GM19239 (cell line): ENCODE measurements at regions not wholly inside any gene's neighbourhood (a gene's known extent, or its start where the extent isn't known, plus 50 kb on each side); places are given as distances from the start of the nearest gene placed in this dataset.
A peak's percentile ranks its signal among the peaks of the same experiment; 100 is the strongest.

Experiments
- DNase-seq: peaks from one replicate; pipeline ENCODE4 v3.0.0; 2011; ENCODE audit warnings: low spot score; ENCODE audit not compliant: insufficient read length
- FAIRE-seq: peaks from 2 replicates; lab custom pipeline; 2011; peaks lifted over from hg19 to GRCh38; lab: Jason Lieb, UNC

DNA sequence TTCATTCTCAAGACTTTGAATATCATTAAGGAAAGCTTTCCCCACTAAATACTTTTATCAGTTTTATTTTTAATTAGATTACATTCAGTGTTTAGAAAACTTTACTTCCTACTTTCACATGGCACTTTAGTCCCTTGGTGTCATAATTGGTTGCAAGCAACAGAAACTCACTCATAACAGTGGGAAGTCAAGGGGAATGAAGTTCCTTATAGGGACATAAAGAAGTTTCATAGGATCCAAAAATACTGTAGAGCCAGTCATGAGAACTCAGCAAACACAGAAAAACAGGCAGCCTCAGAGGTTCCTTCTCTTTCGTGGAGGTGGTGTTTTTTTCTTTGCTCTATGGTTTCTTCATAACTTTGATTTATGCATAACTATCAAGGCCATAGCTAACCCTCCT is 809.0 kb downstream of the BCL11A start:
- FAIRE-seq (no peak), DNase-seq (no peak)

DNA sequence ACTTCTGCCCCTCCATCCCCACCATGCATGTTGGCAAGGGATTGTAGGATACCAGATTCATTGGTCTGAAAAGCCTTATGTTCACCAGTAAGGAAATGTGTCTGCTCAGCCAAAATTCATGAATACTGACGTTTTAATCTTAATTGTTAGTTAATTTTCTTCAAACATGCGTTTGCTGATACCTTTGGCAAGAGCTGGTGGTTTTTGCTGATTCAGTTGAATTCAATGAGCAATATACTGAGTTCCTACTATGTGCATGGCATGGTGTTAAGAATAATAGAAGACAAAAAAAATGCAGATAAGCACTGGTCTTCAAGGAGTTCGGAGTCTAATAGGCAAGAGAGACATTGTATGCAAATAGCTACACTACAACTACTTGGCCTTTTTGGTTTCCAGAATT is 811.6 kb downstream of the BCL11A start:
- DNase-seq (no peak), FAIRE-seq (no peak)

DNA sequence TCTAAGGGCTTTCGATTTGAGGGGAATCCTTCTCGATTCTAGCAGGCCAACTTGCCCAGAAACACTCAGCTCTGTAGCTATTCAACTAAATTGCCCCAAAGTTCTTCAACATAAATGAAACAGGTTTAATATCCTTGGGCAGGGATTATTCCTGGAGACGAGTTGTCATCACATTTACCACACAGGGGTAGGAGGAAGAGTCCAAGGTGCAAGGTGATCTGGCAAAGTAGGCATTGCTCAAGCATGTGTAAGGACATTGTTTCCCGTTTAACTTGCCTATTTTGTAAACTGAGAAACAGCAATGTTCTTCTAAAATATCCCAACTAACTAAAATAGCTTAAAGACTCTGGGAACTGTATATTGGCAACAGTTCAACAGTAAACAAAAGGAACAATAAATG is 814.3 kb downstream of the BCL11A start:
- no peak for DNase-seq
- no peak for FAIRE-seq

DNA sequence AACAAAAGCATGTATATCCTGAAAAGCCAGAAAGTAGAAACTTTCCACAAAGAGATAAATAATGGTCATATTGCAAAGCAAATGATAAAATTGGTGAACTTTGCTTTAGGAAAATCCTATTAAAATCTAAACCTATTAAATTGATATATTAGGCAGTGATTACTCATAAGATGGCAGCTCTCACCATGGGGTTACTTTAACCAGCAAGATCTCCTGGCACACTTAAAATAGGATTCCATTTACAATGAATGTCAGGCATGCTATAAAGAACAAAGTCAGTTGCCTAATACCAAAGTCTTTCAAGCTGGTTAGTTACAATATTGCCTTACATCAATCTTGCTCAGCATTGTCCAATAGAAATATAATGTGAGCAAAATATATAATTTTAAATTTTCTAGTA is 816.2 kb downstream of the BCL11A start:
- no peak for FAIRE-seq
- DNase-seq, result no peak

DNA sequence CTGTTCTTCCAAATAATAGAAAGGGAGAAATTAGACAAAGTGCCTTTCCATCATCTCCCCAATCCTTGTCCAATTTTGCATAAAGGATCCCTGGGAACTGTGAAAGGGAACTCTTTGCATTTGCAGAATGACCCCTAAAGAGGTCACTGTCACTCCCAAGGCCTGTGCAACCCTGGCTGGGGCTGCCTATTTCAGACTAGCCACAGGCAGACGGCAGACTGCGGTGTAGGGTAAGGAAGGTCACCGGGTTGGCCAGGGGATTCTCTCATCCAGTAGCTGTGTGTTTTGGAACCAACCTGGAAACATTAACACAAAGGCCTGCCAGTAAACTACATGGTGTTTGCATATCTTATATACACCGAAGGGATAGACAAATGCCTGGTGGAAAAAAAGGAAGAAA is 818.7 kb downstream of the BCL11A start:
- DNase-seq, result no peak

DNA sequence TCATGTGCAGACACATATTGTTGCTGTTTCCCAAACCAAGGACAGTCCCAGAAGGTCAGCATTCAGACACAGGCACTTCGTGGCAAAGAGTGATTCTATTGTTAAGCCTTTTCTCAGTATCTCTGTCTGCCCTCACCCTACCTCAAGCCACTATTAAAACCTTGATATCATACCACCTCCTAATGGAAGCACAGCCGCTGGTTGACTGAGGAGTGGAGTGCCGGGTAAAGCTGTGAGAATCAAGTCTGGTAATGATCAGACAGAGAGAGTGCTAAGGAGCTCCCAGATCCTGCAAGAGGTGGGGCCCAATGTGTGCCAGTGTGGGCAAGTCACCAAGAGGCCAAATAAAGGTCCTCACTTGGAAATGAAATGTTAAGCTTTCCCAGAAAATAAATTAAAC is 819.5 kb downstream of the BCL11A start:
- DNase-seq, result no peak
- FAIRE-seq, result no peak

More for the DNA sequence above, 818.7 kb downstream of the BCL11A start:
- no peak for FAIRE-seq

DNA sequence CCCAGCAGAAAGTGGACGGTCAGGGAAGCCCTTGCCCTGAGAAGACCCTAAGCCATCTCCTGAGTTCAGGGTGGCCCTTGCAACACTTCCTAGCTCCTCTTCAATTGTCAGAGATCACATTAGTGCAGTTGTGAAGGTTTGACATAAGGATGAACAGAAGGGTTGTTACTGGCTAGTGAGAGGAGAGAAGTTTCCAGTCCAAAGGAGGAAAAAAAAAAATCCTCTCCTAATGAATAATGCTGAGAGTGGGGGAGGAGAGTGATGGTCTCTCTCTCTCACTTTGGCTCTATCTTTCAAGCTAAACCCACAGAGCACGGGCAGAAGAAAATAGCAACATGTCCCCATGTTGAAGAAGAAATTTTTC is 819.9 kb downstream of the BCL11A start:
- FAIRE-seq (no peak), DNase-seq (no peak)

DNA sequence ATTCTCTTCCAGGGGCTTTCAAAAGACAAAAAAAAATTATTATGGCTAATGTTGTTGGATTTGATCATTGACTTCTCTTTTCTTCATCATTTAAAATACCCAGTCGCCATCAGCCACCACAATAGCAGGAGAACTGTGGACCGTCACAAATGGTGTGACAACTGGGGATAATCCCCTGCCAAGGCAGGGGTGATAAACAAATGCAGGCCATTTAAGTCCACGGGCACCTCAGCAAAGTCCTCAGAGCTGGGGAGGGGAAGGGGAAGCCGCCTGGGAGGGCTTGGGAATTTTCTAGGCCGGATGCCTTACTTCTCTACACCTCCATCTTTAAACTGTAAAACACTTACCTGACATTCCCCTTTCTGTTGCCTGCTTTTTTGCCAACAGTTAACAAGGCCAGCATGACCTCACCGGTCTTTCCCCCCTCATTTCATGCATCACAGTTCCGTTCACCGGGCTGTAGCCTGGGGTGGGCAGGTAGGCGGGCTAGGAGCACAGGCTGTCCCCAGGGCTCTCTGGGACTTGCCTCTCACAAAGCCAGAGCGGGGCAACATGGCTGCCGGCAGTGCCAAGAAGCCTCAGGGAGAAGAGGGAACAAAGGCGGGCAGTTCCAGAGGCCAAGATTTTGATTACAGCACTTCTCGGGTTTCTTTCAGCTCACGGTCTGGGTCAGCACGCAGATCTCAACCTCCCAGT is 820.4 kb downstream of the BCL11A start:
- FAIRE-seq, result no peak
- DNase-seq, result no peak

DNA sequence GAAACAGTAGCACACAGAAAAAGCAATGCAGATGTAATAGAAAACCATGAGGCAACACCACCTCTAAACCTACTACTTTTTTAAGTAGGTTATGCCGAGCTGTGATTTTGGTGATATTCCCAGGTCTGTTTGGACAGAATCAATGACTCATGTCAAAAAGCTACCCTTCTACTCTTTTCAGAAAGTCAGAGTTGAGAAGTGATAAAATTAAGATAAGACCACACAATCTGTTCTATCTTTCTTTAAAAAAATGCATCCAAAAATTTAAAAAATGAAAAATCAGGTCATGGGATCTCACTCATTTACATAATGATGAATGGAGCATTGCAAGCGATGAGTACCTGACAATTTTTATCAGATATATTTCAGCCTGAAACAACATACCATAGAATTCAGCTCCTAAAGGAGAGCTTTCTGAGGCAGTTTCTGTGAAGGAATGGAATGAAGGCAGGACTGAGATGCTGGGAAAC is 826.3 kb downstream of the BCL11A start:
- FAIRE-seq (no peak), DNase-seq (no peak)

DNA sequence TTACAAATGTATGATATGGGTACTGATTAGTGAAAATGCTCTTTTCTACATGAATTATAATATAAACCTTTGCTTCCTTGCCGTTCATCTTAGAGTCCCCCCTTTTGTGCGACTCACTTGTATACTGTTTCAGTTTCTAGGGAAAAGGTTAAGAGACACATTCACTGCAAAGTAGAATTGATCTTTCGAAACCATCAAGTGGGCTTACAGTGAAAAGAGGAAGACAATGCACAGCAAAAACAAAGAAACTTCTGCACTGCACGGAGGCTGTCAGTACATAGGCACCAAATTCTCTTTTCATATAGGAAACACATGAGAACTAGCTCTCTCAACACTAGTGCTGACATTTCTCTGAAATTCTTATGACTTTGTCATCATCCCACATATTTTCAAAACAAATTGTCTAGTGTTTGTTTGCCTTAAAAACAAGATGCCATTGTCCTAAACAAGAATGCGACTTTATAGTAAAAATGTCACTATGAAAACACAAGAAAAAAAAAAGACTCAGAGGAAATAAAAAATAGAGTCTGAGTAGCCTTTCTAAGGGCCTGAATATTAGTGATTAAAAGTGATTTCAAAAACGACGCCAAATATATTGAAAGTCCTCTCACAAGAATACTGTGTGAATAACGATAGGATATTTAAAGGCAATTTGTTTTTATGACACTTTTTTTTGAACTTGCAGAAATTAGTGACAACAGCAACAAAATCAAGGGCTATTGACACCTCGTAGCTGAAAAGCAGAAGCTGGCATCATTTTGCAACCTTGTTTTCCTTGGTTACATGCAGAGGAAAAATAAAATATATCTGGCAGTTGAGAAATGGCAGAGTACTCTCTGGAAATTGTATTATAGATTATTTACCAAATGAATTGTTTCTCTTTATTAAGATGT is 827.0 kb downstream of the BCL11A start:
- FAIRE-seq (peak; percentile 53), DNase-seq (no peak)

DNA sequence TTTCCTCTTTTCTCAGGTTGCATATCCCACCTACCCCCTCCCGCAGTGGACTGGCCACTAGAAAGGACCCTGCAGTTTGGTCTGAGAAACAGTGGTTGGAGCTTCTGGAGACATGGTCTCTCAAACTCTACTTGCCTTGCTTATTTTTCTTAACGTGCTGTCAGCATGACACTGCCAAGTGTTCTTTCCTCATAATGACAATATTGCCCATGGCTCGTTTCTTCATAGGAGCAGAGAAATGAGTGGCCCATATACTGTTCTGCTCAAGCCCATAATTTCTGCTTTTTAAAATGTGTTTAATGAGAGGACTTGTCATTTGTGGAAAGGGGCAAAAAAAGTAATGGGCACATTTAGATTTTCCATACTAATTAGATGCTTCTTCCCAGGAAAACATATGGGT is 828.7 kb downstream of the BCL11A start:
- DNase-seq (no peak), FAIRE-seq (no peak)

DNA sequence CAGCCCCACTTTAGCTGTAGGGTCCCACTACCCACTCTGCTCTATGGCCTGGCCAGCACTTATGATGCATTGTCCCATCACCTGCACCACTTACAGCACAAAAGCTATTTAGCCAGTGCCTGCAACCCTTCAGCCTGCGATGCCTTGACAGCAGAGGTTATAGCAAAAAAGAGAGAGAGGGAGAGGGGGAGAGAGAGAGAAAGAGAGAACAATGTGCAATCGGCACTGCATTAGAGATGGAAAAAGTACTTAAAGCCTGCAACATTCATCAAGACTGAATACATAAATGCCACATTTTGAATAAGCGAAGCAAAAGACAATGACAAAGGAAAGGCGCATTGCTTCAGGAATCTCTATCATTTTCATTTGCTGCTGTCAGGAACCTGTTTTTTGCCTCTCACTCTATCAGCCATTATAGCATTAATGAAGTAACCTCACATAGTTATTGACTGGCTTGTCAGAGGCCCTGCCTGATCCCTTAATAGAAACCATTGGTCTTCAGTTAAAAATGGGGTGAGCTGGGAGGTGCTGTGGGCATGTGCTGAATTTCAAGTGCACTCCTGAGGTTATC is 833.1 kb downstream of the BCL11A start:
- no peak for FAIRE-seq
- DNase-seq, result no peak

DNA sequence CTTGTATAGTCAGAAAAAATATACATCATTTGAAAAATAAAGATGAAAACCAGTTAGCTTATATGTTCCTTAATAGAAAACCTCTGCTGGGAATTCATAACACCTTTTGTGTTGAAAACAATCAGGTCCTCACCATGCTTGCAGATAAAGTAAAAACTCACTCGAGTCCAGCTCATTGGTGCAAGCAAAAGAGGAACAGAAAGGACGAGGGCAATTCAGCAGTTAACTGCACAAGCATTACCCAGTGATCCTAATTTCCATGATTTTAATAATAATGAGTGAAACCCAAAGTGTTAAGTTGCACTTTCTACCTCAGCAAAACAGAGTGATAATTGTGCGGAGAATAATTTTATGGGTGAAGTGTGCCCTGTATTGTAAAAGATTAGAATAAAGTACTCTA is 839.9 kb downstream of the BCL11A start:
- FAIRE-seq, result no peak
- DNase-seq, result no peak

DNA sequence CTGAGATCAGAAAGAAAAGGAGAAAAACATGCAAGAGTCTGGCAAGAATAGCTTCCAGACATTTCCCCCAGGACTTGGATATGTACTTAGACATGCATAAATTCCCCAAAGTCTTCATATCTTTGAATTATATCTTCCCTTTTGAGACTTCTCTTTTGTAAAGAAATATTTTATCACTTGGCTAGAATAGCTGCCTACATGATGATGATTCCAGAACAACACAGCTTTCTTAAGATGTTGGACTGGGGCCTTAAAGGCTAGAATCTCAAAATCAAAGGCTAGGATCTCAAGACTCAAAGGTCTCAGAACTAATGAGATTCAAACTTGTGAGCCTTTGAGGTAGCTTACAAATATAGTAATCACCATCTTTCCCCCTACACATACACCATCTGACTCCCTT is 842.3 kb downstream of the BCL11A start:
- FAIRE-seq (no peak), DNase-seq (no peak)

DNA sequence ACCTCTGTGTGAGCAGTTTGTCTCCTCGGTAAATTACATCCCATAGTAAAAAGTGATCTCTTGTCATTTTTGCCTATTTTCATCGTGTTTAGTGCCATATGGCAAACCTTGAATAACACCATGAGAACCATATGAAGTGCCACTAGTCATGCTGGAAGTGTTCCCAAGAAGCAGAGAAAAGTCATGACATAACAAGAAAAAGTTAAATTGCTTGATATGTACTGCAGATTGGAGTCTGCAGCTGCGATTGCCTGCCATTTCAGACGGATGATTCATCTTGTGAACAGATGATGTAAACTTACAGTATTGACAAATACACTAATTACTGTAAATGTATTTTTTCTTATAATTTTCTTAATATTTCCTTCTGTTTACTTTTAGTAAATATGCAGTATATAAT is 846.7 kb downstream of the BCL11A start:
- no peak for FAIRE-seq
- no peak for DNase-seq

DNA sequence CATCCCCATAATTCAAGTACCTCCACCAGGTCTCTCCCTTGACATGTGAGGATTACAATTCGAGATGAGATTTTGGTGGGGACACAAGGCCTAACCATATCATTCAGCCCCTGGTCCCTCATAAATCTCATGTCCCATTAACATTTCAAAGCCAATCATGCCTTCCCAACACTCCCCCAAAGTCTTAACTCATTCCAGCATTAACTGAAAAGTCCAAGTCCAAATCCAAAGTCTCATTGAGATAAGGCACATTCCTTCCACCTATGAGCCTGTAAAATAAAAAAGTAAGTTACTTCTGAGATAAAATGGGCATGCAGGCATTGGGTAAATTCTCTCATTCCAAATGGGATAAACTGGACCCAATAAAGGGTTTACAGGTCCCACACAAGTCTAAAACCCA is 849.7 kb downstream of the BCL11A start:
- FAIRE-seq (no peak), DNase-seq (no peak)

DNA sequence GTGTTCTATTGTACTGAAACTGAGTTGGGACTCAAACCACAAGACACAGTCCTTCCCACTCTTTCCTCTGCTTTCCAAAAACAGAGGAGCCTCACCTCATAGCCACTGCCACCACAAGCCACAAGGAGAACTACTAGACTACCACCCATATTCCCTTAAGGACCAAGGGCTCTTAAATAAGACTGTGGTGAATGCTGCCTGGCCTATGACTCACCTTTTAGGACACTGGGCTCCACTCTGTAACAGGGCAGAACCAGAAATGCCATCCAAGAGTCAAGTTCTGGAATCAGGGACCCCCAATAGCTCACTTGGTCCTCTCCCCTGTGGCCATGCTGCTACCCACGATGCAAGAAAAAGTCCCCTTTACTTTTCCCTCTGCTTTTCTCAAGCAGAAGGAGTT is 851.4 kb downstream of the BCL11A start:
- DNase-seq, result no peak
- FAIRE-seq, result no peak

DNA sequence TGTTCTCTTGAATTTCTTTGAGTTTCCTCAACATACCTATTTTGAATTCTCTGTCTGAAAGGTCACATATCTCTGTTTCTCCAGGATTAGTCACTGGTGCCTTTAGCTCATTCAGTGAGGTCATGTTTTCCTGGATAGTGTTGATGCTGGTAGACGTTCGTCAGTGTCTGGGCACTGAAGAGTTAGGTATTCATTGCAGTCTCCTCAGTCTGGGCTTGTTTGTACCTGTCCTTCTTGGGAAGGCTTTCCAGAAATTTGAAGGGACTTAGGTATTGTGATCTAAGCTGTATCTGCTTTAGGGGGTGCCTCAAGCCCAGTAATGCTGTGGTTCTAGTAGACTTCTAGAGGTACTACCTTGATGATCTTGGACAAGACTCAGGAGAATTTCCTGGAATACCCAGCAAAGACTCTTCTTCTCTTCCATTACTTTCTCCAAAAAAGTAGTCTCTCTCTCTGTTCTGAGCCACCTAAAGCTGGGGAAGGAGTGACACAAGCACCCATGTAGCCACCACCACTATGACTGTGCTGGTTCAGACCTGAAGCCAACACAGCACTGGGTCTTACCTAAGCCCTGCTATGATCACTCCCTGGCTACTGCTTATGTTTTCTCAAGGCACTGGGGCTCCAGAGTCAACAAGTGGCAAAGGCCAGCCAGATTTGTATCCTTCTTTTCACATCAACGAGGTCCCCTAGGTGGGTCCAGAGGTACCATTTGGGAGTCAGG is 852.0 kb downstream of the BCL11A start:
- DNase-seq, result no peak

DNA sequence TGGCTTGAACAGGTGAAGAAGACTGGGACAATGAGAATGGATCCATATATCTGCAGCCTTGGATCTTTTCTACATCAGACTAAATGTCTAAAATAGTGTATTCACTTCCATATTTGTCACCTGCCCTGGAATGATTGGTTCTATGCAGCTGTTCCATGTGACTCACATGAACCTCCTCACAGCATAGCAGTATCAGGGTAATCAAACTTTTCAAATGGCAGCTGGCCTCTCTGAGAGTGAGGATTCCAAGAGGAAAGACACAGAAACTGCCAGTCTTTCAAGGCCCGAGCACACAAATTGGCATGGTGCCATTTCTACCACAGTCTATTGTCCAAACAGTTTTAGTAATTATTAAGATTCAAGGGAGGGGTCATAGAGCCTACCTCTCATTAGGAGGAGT is 859.3 kb downstream of the BCL11A start:
- no peak for DNase-seq
- FAIRE-seq, result no peak

More for the DNA sequence above, 852.0 kb downstream of the BCL11A start:
- FAIRE-seq, result no peak

DNA sequence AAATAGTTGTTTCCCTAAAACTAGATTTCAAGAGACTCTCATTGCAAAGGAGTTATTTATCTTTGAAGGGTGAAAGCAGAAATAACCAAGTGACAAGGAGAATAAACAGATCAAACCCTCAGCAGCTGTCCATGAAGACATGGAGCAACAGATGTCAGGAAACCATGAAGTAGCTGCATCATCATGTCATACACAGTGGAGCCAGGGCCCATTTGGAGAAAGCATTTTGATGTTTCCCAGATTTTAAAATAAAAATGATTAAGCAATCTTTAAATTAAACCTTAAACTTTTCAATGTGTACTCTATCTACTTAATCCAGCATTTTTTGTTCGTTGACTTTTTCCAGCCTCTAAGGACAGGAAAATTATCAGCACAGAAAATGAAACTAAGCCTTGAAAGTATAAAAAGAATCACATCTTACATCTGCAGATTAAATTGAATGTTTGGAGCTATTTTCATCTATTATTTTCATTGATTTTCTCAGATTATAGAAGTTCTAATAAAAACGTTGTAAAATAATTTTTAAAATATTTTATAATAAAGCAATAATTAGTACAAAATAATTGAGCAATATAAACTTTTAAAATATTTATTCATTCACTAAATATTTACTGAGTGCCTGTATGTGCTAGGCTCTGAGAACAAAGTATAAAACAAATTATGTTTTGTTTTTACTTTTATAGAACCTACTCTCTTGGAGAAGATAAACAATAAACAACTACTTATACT is 860.1 kb downstream of the BCL11A start:
- DNase-seq, result no peak
- no peak for FAIRE-seq
